Esophagus squamous epithelium (tissue), 5 donors: ENCODE measurements at regions not wholly inside any gene's neighbourhood (a gene's known extent, or its start where the extent isn't known, plus 50 kb on each side); places are given as distances from the start of the nearest gene placed in this dataset.

ENCODE experiments used
- DNase-seq: peaks from one replicate; lab custom pipeline; 2025; lab: John Stamatoyannopoulos, UW
- H3K27ac ChIP-seq, 4 donors: fragments of 200-600 bp; sonication (generic); one replicate each; pipeline ENCODE4 v1.5.1; 2016 to 2019; ENCODE audit warnings: mild to moderate bottlenecking in 1 of 4
- H3K27me3 ChIP-seq, 4 donors: fragments of 200-600 bp; sonication (generic); 1 replicate in 3 of 4; 2 replicates in 1 of 4; pipeline versions ENCODE4 v1.5.1 to v1.6.0; 2017 to 2021; ENCODE audit warnings: antibody characterized with exemption in 1 of 4
- H3K36me3 ChIP-seq, 3 donors: fragments of 200-600 bp; sonication (generic); one replicate each; pipeline ENCODE4 v1.5.1; 2016 to 2019
- H3K4me1 ChIP-seq, 3 donors: fragments of 200-600 bp; sonication (generic); one replicate each; pipeline ENCODE4 v1.5.1; 2017 to 2019
- H3K4me3 ChIP-seq, 4 donors: fragments of 200-600 bp; sonication (generic); 1 replicate in 3 of 4; 2 replicates in 1 of 4; pipeline ENCODE4 v1.5.1; 2016 to 2019; ENCODE audit warnings: mild to moderate bottlenecking in 2 of 4, moderate library complexity in 1 of 4
- H3K9me3 ChIP-seq, 3 donors: fragments of 200-600 bp; sonication (generic); one replicate each; pipeline ENCODE4 v1.5.1; 2016 to 2019
- CTCF ChIP-seq, 6 experiments: fragments of 450-650 bp in 4 of 6; fragments of 200-600 bp in 2 of 6; sonication (generic) in 2 of 6; IDR thresholded peaks; one replicate each; pipeline ENCODE4 v1.5.1; 2016 to 2019; ENCODE audit warnings: antibody characterized with exemption in 6 of 6, mild to moderate bottlenecking in 4 of 6, moderate library complexity in 4 of 6
- POLR2A ChIP-seq, 4 donors: fragments of 450-650 bp; IDR thresholded peaks; one replicate each; pipeline ENCODE4 v1.6.1; 2017; ENCODE audit warnings: antibody characterized with exemption in 4 of 4, mild to moderate bottlenecking in 4 of 4, moderate library complexity in 3 of 4
- WGBS, 2 donors: methylation state at CpG; one replicate each; pipeline ENCODE4 v1.1.5; 2018; 5-methylcytosine and 5-hydroxymethylcytosine counted together
- intact Hi-C: fragments of 100-400 bp; cut with DNase I; formaldehyde crosslinking; loops from one replicate; pipeline ENCODE4 v1.15.0; 2022
- donor health status: DM: yes; HTN: yes; CAD: no.

DNA sequence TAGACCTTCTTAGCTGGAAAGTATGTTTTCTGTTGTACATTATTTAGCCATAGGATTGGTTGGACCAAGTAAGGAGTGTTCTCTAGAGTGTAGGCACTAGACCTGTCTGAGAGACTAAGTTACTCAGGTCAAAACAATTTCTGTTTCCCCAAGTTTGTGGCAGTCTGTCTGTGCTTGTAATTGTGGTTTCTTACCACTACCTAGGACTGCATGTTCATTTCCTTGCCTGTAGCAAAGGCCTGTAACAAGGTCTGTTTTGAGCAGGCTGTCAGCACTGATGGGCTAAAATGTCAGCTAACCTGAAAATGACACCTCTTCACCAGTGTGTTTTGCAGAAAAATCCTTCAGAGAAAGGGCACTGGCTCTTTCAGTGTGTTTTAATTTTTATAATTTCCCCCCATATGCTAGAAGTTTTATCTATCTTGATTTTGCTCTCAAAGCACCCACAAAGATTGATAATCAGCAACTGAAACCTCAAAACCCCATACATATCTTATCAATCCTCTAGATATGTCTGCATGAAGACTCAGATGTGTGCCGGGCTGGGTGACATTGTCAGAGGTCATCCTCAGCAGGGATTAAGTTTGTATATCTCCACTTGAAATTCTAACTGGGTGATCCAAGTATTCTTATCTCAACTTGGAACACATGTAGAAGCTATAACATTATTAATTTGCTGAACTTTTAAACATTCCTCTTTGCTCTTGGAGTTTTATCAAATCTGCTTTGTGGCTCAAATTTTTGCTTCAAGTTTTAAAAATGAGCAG, 50.7 kb upstream of the ST6GALNAC3 start:
- no peak overlapping the region for H3K4me3 ChIP-seq
- intact Hi-C loops = no loop called here
- no peaks in the 10 kb centered on the region for H3K27me3 ChIP-seq
- no peak overlapping the region for H3K27ac ChIP-seq
- H3K9me3 ChIP-seq = no peaks in the 10 kb centered on the region
- DNase-seq = no peak
- WGBS, 2 donors = 50 to 69% methylated on average over 1 of the region's 1 CpG
- no peaks in the 10 kb centered on the region for H3K36me3 ChIP-seq
- H3K4me1 ChIP-seq = no peaks in the 10 kb centered on the region
- TF ChIP-seq CTCF (IDR thresholded peaks at IDR 0.05) = no peak
- TF ChIP-seq POLR2A (IDR thresholded peaks at IDR 0.05) = no peak
